Fibroblast of skin of scalp (primary cell): ENCODE measurements at regions not wholly inside any gene's neighbourhood (a gene's known extent, or its start where the extent isn't known, plus 50 kb on each side); places are given as distances from the start of the nearest gene placed in this dataset.

Experiments used
- DNase-seq: peaks from one replicate; pipeline ENCODE4 v3.0.0-alpha.2; 2013

- peak; percentile 28 for DNase-seq
Measured at GRCh38 chr9:12934545-12935272, 159.9 kb downstream of the LURAP1L start.

GRCh38 chr9:12935714-12936113 is 160.9 kb downstream of the LURAP1L start:
- DNase-seq: peak; percentile 73

DNA sequence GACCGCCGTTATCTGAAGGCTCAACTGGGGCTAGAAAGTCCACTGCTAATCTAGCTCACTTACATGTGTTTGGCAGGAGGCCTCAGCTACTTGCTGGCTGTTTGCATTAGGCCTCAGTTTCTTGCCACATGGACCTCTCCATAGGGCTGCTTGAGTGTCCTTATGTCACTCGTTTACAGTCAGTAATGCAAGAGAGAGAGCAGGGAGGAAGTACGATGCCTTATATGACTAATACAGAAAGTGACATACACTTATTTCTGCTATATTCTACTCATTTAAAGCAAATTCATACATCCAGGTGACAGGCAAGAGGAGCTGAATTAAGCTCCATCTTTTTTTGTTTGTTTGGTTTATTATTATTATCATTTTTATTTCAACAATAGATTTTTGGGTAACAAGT is 179.6 kb downstream of the LURAP1L start:
- no peak for DNase-seq

- DNase-seq: peak; percentile 37
Measured at GRCh38 chr9:12955510-12956163, 180.8 kb downstream of the LURAP1L start.

GRCh38 chr9:12956261-12956660 is 181.4 kb downstream of the LURAP1L start:
- peak; percentile 76 for DNase-seq

GRCh38 chr9:12956805-12957204 is 182.0 kb downstream of the LURAP1L start:
- DNase-seq: peak; percentile 43

- no peak for DNase-seq
Measured at GRCh38 chr9:12958279-12958678, 183.5 kb downstream of the LURAP1L start.

GRCh38 chr9:12958708-12959107 is 183.9 kb downstream of the LURAP1L start:
- no peak for DNase-seq

DNA sequence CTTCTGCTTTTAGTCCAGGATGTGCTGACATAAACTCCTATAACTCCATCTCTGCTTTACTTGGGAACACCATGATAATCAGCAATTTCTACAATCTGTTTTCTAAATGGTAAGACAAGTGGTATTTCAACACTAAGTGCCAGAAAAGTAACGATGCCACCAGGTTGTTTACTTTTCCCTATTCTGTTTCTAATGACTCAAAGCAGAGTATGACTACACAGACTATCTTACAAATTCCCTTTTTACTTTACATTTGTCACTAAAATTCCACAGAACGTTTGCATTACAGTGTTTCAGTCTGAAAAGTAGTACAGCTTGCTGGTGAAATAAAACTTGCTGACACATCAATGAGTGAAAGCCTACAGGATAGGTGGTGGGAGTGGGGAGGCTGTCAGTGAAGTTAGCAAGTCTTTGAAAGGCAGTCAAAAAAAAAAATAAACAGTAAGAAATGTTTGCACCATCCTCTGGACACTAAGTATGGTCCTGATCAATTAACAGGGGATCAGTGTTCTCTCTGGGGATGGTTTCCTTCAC is 186.5 kb downstream of the LURAP1L start:
- DNase-seq: peak; percentile 15

DNA sequence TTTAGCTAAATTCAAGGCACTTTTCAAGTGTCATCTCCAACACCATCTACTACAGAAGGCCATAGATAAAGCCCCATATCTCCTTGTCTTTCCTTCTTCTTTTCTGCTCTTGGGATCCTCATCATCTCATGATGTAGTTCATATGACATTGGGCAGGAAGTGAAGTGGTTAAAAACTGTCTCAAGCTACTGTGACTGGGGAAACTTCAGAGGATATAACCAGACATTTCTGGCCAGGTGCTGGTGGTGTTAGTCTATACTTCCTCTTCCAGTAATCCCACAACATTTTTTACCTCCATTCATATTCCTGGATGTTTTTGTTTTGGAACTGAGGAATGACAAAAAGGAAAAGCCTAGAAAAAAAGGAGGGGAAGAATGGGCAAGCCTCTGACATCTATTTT is 188.7 kb downstream of the LURAP1L start:
- no peak for DNase-seq

DNA sequence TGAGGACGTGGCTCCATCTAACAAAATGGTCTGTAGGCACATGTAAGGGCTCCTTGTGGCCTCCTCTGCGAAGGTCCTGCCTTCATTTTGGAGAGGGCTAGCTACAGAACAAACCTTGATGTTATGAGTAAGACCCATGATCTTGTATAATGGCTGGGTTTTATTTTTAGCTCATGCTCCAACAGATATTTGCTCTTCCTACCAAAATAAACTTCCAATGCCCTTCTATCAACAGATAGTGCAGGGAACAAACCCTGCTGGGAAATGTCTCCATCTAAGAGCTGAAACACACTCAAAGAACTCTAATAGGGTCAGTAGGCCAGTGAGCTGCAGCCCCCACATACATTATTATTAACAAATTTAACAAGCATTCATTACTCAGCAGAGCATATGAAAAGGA is 189.5 kb downstream of the LURAP1L start:
- no peak for DNase-seq

- no peak for DNase-seq
Measured at GRCh38 chr9:12965303-12965702, 190.5 kb downstream of the LURAP1L start.

DNA sequence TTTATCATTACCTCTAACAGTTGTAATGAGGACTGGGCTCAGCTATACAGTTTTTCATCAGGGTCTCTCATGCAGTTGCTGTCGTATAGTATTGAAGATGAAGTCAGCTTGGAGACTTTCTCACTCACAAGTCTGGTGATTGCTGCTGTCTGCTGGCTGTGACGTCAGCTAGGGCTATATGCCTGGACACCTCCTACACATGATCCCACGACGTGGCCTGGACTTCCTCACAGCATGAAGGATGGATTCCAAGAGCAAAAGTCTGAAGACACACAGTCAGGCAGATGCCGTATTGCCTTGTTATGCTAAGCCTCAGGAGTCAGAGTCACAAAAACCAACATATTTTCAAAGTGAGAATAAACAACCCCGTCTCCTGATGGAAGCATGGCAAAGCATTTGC is 193.3 kb downstream of the LURAP1L start:
- DNase-seq: peak; percentile 35

DNA sequence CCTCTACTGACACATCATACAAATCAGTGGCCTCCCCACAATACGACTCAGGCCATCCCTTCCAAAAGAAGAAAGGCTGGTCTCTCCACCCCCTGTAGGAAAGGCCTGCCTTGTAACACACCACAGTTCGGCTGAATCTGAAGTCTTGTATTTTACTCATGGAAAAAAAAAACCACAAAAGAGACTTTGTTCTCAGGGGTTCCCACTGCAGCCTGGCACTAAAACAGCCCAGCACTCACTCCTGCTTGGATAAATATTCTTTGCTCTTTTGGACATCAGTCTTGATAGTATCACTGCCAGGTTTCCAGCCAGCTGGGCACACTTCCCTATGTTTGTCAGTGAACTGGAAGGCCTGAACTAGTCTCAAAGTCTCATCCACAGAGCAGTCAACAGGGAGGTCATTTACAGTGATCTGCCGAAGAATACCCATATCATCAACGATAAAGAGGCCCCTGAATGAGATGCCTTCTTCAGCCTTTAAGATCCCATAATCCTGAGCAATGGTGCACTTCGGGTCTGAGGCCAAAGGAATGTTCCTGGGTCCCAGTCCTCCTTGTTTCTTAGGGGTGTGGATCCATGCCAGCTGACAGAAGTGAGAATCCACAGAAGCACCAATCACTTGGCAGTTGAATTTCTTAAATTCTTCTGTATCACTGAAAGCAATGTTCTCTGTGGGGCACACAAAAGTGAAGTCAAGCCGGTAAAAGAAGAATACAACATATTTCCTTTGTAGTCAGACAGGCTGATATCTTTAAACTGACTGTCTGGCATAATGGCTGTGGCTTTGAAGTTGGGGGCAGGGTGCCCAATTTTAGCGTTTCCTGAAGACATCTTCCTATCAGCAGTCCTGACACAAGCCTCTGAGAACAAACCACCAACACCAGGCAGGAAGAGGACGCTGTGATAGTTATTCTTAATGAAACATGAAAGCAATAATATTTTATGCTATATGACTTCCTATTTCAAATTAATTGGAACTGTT is 198.1 kb downstream of the LURAP1L start:
- DNase-seq: peak; percentile 39

GRCh38 chr9:12973710-12974109 is 198.9 kb downstream of the LURAP1L start:
- no peak for DNase-seq

DNA sequence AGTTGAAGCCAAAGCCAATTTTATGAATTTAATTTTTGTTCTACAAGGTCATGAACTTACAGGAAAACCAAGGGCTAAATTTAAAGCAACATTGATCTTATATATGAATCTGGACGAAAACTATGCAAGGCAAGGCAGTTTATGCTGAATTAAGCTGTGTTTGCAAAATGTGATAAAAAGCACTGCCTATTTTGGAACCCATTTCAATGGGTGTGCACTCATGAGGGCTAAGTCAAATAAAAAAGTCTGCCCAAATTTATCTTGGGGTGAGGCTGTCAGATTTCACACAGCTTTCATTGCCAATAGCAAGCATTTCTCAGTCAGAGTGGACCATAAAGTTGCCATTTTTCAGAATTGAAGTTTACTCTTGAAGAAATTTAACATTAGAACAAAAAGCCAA is 199.9 kb downstream of the LURAP1L start:
- DNase-seq: no peak

- DNase-seq: no peak
Measured at GRCh38 chr9:12975496-12975895, 200.7 kb downstream of the LURAP1L start.

DNA sequence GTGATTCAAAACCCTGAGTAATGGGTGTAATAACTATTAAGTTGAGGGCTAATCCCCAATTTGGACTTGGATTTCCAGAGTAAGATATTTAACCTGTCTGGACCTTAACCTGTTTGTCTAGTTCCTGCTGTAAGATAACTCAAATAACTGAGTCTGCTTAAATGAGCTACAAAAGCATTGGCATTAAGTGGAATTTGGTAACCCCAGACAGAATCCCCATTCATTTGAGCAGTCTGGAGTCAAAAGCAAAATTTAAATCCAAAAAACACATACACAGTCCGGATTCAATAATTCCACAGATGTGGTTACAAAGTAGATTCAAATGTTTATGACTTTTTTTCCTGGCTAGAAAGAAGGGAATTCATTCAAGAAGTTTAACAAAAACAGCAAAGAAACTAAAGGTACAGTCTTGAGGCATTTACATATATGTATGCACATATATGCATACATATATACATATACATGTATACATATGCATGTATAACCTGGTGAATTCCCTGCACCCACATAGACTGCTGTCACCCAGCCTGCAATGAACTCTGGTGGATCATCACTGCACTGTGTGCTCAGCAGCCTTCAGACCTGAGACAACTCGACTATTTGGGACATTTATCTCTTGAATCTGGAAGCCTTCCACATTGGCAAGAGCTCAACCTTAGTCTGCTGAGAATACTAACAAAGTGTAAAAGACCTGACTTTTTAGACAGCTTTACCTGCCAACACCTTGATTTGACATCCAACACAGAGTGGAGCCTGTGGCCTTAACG is 205.4 kb downstream of the LURAP1L start:
- no peak for DNase-seq

GRCh38 chr9:12988258-12988657 is 213.4 kb downstream of the LURAP1L start:
- no peak for DNase-seq

DNA sequence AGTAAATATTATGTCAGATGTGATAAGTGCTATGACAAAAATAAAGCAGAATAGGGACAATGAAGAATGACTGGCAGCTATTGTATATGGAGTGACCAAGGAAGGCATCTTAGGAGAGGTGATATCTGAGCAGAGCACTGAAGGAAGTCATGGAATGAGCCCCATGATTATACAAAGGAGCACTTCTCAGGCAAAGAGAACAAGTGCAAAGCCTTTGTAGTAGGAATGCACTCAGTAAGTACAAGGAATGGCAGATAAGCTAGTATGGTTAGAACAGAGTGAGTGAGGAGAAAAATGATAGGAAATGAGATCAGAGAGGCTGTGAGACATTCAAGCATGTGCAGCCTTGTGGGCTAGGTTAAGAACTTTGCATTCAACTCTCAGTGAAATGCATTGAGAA is 214.8 kb downstream of the LURAP1L start:
- DNase-seq: no peak

GRCh38 chr9:12993466-12993865 is 218.6 kb downstream of the LURAP1L start:
- DNase-seq: peak; percentile 69

GRCh38 chr9:12997009-12997408 is 222.2 kb downstream of the LURAP1L start:
- DNase-seq: peak; percentile 26
